Pancreas (tissue), 10 donors: ENCODE measurements at regions not wholly inside any gene's neighbourhood (a gene's known extent, or its start where the extent isn't known, plus 50 kb on each side); places are given as distances from the start of the nearest gene placed in this dataset.

Experiments used
- ATAC-seq, 4 donors: fragments of 200-7000 bp; cut with Tn5 transposase; one replicate each; pipeline versions ENCODE4 v1.8.0 to v1.9.1; 2020; ENCODE audit warnings: mild to moderate bottlenecking in 4 of 4, moderate library complexity in 4 of 4
- DNase-seq, 6 donors: peaks; one replicate each; pipeline ENCODE4 v3.0.0-alpha.2; 2020
- FAIRE-seq: peaks from 2 replicates; lab custom pipeline; 2012; peaks lifted over from hg19 to GRCh38; lab: Jason Lieb, UNC
- H3K27ac ChIP-seq, 4 donors: fragments of 200-600 bp; sonication (generic); 1 replicate in 3 of 4; 2 replicates in 1 of 4; pipeline versions ENCODE4 v1.5.0 to v1.8.0; 2020
- H3K27me3 ChIP-seq, 4 donors: fragments of 200-600 bp; one replicate each; pipeline ENCODE4 v1.8.0; 2021
- H3K36me3 ChIP-seq, 3 donors: fragments of 200-600 bp; sonication (generic) in 1 of 3; one replicate each; pipeline versions ENCODE4 v1.5.0 to v1.8.0; 2020 to 2021
- H3K4me1 ChIP-seq, 3 donors: fragments of 200-600 bp; one replicate each; pipeline ENCODE4 v1.8.0; 2021
- H3K4me3 ChIP-seq, 4 donors: fragments of 200-600 bp; sonication (generic) in 2 of 4; one replicate each; pipeline versions ENCODE4 v1.5.0 to v1.8.0; 2020 to 2021
- H3K9me3 ChIP-seq, 4 donors: fragments of 200-600 bp; one replicate each; pipeline ENCODE4 v1.8.0; 2021
- CTCF ChIP-seq, 4 donors: fragments of 200-600 bp; sonication (generic) in 3 of 4; IDR thresholded peaks; one replicate each; pipeline versions ENCODE4 v1.5.0 to v1.8.0; 2021; ENCODE audit warnings: antibody characterized with exemption in 4 of 4
- WGBS, 2 donors: extraction: QIAGEN DNeasy Blood & Tissue Kit; methylation state at CpG; one replicate each; pipeline ENCODE4 v1.1.7; 2013; 5-methylcytosine and 5-hydroxymethylcytosine counted together
- intact Hi-C, 3 donors: fragments of 100-400 bp; cut with DNase I; formaldehyde crosslinking; loops; one replicate each; pipeline versions ENCODE4 v1.11.1 to v1.14.2; 2022
- donor health status: healthy with polysubstance abuse.
- donor health status: DM: no; HTN: no; CAD: no; lungs with moderate emphysema.
- donor health status: DM: no; HTN: no; CAD: no.
- donor health status: control.
- donor health status: control.
- donor health status: Bipolar disorder and iron deficiency.
- donor health status: DM: yes; HTN: yes; CAD: no.
- donor health status: DM: no; HTN: no; CAD: no.
- donor health status: DM: no; HTN: no; CAD: no.
- donor health status: DM: yes; HTN: yes; CAD: no.

- ATAC-seq (no peak), DNase-seq (no peak), FAIRE-seq (no peak)
- H3K4me1 ChIP-seq = no peaks in the 10 kb centered on the region
- no peak overlapping the region for H3K4me3 ChIP-seq
- H3K9me3 ChIP-seq = no peaks in the 10 kb centered on the region
- H3K36me3 ChIP-seq = no peaks in the 10 kb centered on the region
- no peaks in the 10 kb centered on the region for H3K27me3 ChIP-seq
- no peak for TF ChIP-seq CTCF (IDR thresholded peaks at IDR 0.05)
- H3K27ac ChIP-seq = no peak overlapping the region
- intact Hi-C loops = no loop called here
These were observed 78.4 kb upstream of the HS3ST5 start for GRCh38 chr6:114421199-114421598.

GRCh38 chr6:114419175-114419574, 76.4 kb upstream of the HS3ST5 start:
- no peaks in the 10 kb centered on the region for H3K27me3 ChIP-seq
- intact Hi-C loops = no loop called here
- H3K27ac ChIP-seq = no peak overlapping the region
- H3K9me3 ChIP-seq = no peaks in the 10 kb centered on the region
- no peaks in the 10 kb centered on the region for H3K36me3 ChIP-seq
- no peak for ATAC-seq
- no peak for DNase-seq
- H3K4me3 ChIP-seq = no peak overlapping the region
- 35 to 42% methylated on average over 2 of the region's 2 CpGs for WGBS, 2 donors
- FAIRE-seq = no peak
- no peaks in the 10 kb centered on the region for H3K4me1 ChIP-seq
- no peak for TF ChIP-seq CTCF (IDR thresholded peaks at IDR 0.05)

- H3K4me1 ChIP-seq = no peaks in the 10 kb centered on the region
- 78 to 89% methylated on average over 5 of the region's 5 CpGs for WGBS, 2 donors
These were observed 75.6 kb upstream of the HS3ST5 start for GRCh38 chr6:114418304-114418972.

GRCh38 chr6:114407426-114408035, 64.7 kb upstream of the HS3ST5 start:
- H3K4me1 ChIP-seq = no peaks in the 10 kb centered on the region
- WGBS, 2 donors = 70 to 77% methylated on average over 6 of the region's 6 CpGs
- no peak for ATAC-seq
- no peak overlapping the region for H3K27ac ChIP-seq
- DNase-seq = no peak
- H3K27me3 ChIP-seq = no peaks in the 10 kb centered on the region
- TF ChIP-seq CTCF (IDR thresholded peaks at IDR 0.05) = no peak
- intact Hi-C loops = no loop called here
- no peak overlapping the region for H3K4me3 ChIP-seq
- no peaks in the 10 kb centered on the region for H3K9me3 ChIP-seq
- no peaks in the 10 kb centered on the region for H3K36me3 ChIP-seq
- FAIRE-seq = no peak

More at GRCh38 chr6:114418304-114418972, 75.6 kb upstream of the HS3ST5 start:
- TF ChIP-seq CTCF (IDR thresholded peaks at IDR 0.05) = no peak
- no peak for ATAC-seq
- no peak for FAIRE-seq
- H3K27ac ChIP-seq = no peak overlapping the region
- H3K4me3 ChIP-seq = no peak overlapping the region
- H3K9me3 ChIP-seq = no peaks in the 10 kb centered on the region
- no peaks in the 10 kb centered on the region for H3K27me3 ChIP-seq
- no peaks in the 10 kb centered on the region for H3K36me3 ChIP-seq
- DNase-seq = no peak
- intact Hi-C loops = no loop called here

- Histone ChIP-seq H3K27ac (no peak overlapping the region), H3K4me3 (no peak overlapping the region), H3K36me3 (no peaks in the 10 kb centered on the region), H3K4me1 (no peaks in the 10 kb centered on the region), H3K9me3 (no peaks in the 10 kb centered on the region), H3K27me3 (no peaks in the 10 kb centered on the region)
- DNase-seq (no peak), ATAC-seq (no peak), FAIRE-seq (no peak)
- 79 to 90% methylated on average over 1 of the region's 1 CpG for WGBS, 2 donors
- TF ChIP-seq CTCF (IDR thresholded peaks at IDR 0.05) = no peak
- intact Hi-C loops = no loop called here
These were observed 61.6 kb upstream of the HS3ST5 start for GRCh38 chr6:114404339-114404955.
